ENCODE measurements at regions not wholly inside any gene's neighbourhood (a gene's known extent, or its start where the extent isn't known, plus 50 kb on each side); places are given as distances from the start of the nearest gene placed in this dataset.

GRCh38 chr9:29063031-29063430 lies 1489.8 kb upstream of the C9orf72 start:
- TF ChIP-seq CTCF (IDR thresholded peaks at IDR 0.05) (no peak), POLR2A (IDR thresholded peaks at IDR 0.05) (no peak)

All from thyroid gland (tissue), 4 donors.